Neural progenitor cell (in vitro differentiated cells): ENCODE measurements at regions not wholly inside any gene's neighbourhood (a gene's known extent, or its start where the extent isn't known, plus 50 kb on each side); places are given as distances from the start of the nearest gene placed in this dataset.

Source experiments
- DNase-seq: peaks from one replicate; pipeline ENCODE4 v3.0.0-alpha.2; 2016; ENCODE audit warnings: low spot score
- H2AFZ ChIP-seq: fragments of 200-600 bp; sonication (generic); replicated peaks from 2 replicates; pipeline ENCODE4 v1.6.1; 2016; ENCODE audit warnings: antibody characterized with exemption
- H3F3A ChIP-seq: fragments of 200-600 bp; sonication (generic); 2 replicates; pipeline ENCODE4 v1.6.1; 2016; ENCODE audit warnings: antibody characterized with exemption, low read depth
- H3K27ac ChIP-seq: fragments of 200-600 bp; sonication (generic); 2 replicates; pipeline ENCODE4 v1.5.1; 2016; ENCODE audit warnings: mild to moderate bottlenecking
- H3K27me3 ChIP-seq: fragments of 200-600 bp; sonication (generic); 2 replicates; pipeline ENCODE4 v1.6.1; 2016; ENCODE audit warnings: mild to moderate bottlenecking, moderate library complexity
- H3K36me3 ChIP-seq: fragments of 200-600 bp; sonication (generic); 2 replicates; pipeline ENCODE4 v1.5.1; 2016
- H3K4me1 ChIP-seq: fragments of 200-600 bp; sonication (generic); 2 replicates; pipeline ENCODE4 v1.6.1; 2016; ENCODE audit warnings: mixed run types
- H3K4me2 ChIP-seq: fragments of 200-600 bp; sonication (generic); 2 replicates; pipeline ENCODE4 v1.6.1; 2016
- H3K4me3 ChIP-seq: fragments of 200-600 bp; sonication (generic); 2 replicates; pipeline ENCODE4 v1.5.1; 2016
- H3K79me2 ChIP-seq: fragments of 200-600 bp; sonication (generic); 2 replicates; pipeline ENCODE4 v1.6.1; 2016; ENCODE audit warnings: low read depth
- H3K9ac ChIP-seq: fragments of 200-600 bp; sonication (generic); 2 replicates; pipeline ENCODE4 v1.6.1; 2016
- H3K9me3 ChIP-seq: fragments of 200-600 bp; sonication (generic); 2 replicates; pipeline ENCODE4 v1.5.1; 2016; ENCODE audit warnings: low read depth
- H4K20me1 ChIP-seq: fragments of 200-600 bp; sonication (generic); 2 replicates; pipeline ENCODE4 v1.6.1; 2016; ENCODE audit warnings: low read depth
- H3K27ac Mint-ChIP-seq: 3 replicates; pipeline ENCODE4 v1.8.0; 2021; ENCODE audit warnings: mixed read lengths
- H3K27me3 Mint-ChIP-seq: 2 replicates; pipeline ENCODE4 v1.8.0; 2022; ENCODE audit warnings: low read depth, mild to moderate bottlenecking, inconsistent platforms, moderate library complexity, mixed read lengths; ENCODE audit not compliant: insufficient read depth
- H3K36me3 Mint-ChIP-seq: 3 replicates; pipeline ENCODE4 v1.8.0; 2021; ENCODE audit warnings: mixed read lengths
- H3K4me1 Mint-ChIP-seq: 3 replicates; pipeline ENCODE4 v1.8.0; 2021; ENCODE audit warnings: mixed read lengths
- H3K4me3 Mint-ChIP-seq: 3 replicates; pipeline ENCODE4 v1.8.0; 2021; ENCODE audit warnings: mild to moderate bottlenecking, moderate library complexity, mixed read lengths
- H3K9me3 Mint-ChIP-seq: 3 replicates; pipeline ENCODE4 v1.8.0; 2020; ENCODE audit warnings: mixed read lengths
- CTCF ChIP-seq: fragments of 200-600 bp; sonication (generic); IDR thresholded peaks from 2 replicates; pipeline ENCODE4 v1.5.1; 2017; ENCODE audit warnings: antibody characterized with exemption, mild to moderate bottlenecking
- EZH2 ChIP-seq: fragments of 200-600 bp; sonication (generic); IDR thresholded peaks from 2 replicates; pipeline ENCODE4 v1.6.1; 2017; ENCODE audit warnings: antibody characterized with exemption, mild to moderate bottlenecking, moderate library complexity
- EZH2phosphoT487 ChIP-seq: fragments of 200-600 bp; sonication (generic); IDR thresholded peaks from 2 replicates; pipeline ENCODE4 v1.6.1; 2017; ENCODE audit warnings: antibody characterized with exemption

DNA sequence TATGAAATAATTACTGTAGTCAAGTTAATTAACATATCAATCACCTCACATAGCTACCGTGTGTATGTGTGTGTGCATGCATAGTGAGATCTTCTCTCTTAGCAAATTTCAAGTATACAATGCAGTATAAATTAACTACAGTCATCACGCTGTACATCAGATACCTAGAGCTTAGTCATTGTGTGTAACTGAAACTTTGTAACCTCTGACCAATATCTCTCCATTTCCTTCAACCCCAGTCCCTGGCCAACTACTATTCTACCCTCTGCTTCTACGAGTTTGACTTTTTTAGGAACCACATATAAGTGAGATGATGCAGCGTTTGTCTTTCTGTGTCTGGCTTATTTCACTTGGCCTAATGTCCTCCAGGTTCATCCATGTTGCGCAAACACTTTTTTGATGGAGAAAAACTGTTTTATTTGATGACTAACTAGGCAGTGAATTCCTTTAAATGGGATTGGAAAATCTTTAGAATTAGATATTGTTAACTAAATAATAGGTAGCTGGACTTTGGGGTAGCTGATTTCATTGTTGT lies 459.5 kb downstream of the DHX35 start:
- Histone ChIP-seq H3K4me1 (no peaks in the 10 kb centered on the region), H3K27ac (no peak overlapping the region), H3K79me2 (no peaks in the 10 kb centered on the region), H2AFZ (no peak overlapping the region), H4K20me1 (no peaks in the 10 kb centered on the region), H3K27me3 (no peaks in the 10 kb centered on the region), H3K9ac (no peak overlapping the region), H3K9me3 (no peaks in the 10 kb centered on the region), H3K4me2 (no peak overlapping the region), H3K36me3 (no peaks in the 10 kb centered on the region), H3F3A (no peaks in the 10 kb centered on the region), H3K4me3 (no peak overlapping the region)
- H3K9me3 Mint-ChIP-seq = no peaks in the 10 kb centered on the region
- H3K4me1 Mint-ChIP-seq = no peaks in the 10 kb centered on the region
- no peak for TF ChIP-seq EZH2
- no peak for TF ChIP-seq CTCF
- TF ChIP-seq EZH2phosphoT487 = no peak
- no peaks in the 10 kb centered on the region for H3K36me3 Mint-ChIP-seq
- no peak overlapping the region for H3K27ac Mint-ChIP-seq
- DNase-seq = no peak
- no peaks in the 10 kb centered on the region for H3K27me3 Mint-ChIP-seq
- H3K4me3 Mint-ChIP-seq = no peak overlapping the region

DNA sequence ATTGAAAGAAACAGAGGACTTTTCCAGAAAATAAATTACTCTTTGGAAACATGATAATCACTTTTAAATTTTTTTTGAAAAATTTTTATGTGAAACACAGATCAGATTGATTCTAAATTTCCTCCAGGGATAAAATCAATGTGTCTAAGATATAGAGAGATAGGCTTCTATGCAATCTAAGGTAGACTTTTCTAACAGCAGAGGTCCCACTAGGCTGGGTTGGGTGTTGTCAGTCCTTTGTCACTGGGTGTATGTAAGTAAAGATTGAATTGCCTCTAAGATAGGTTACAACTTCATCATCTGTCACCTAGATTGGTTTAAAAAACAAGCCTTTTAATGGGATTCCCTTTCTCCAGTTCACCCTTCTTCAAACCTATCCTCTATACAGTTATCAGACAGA lies 449.9 kb downstream of the DHX35 start:
- no peaks in the 10 kb centered on the region for H3K27me3 ChIP-seq
- H3K4me1 ChIP-seq = no peaks in the 10 kb centered on the region
- H3K27ac ChIP-seq = no peak overlapping the region
- Mint-ChIP-seq H3K4me3 (no peak overlapping the region), H3K27me3 (no peaks in the 10 kb centered on the region), H3K36me3 (no peaks in the 10 kb centered on the region), H3K4me1 (no peaks in the 10 kb centered on the region), H3K9me3 (no peaks in the 10 kb centered on the region), H3K27ac (no peak overlapping the region)
- H4K20me1 ChIP-seq = no peaks in the 10 kb centered on the region
- no peak overlapping the region for H3K9ac ChIP-seq
- H3K9me3 ChIP-seq = no peaks in the 10 kb centered on the region
- no peaks in the 10 kb centered on the region for H3K79me2 ChIP-seq
- no peak overlapping the region for H3K4me3 ChIP-seq
- DNase-seq = no peak
- no peaks in the 10 kb centered on the region for H3K36me3 ChIP-seq
- H2AFZ ChIP-seq = no peak overlapping the region
- TF ChIP-seq EZH2 = no peak
- TF ChIP-seq CTCF = no peak
- TF ChIP-seq EZH2phosphoT487 = no peak
- H3K4me2 ChIP-seq = no peak overlapping the region
- H3F3A ChIP-seq = no peaks in the 10 kb centered on the region

GRCh38 chr20:39399463-39399862 lies 437.3 kb downstream of the DHX35 start:
- no peaks in the 10 kb centered on the region for H3K27me3 ChIP-seq
- Mint-ChIP-seq H3K27me3 (peaks cover 6% of the 10 kb centered on the region), H3K4me1 (peaks cover 12% of the 10 kb centered on the region)

More at GRCh38 chr20:39399463-39399862, 437.3 kb downstream of the DHX35 start:
- DNase-seq = no peak
- no peak overlapping the region for H2AFZ ChIP-seq
- H3K9me3 Mint-ChIP-seq = no peaks in the 10 kb centered on the region
- H3K27ac Mint-ChIP-seq = no peak overlapping the region
- H3K27ac ChIP-seq = no peak overlapping the region
- TF ChIP-seq CTCF = no peak
- no peak for TF ChIP-seq EZH2phosphoT487
- TF ChIP-seq EZH2 = no peak
- H3K79me2 ChIP-seq = no peaks in the 10 kb centered on the region
- H3K4me3 ChIP-seq = no peak overlapping the region
- H3K4me1 ChIP-seq = peaks cover 20% of the 10 kb centered on the region
- H3K4me2 ChIP-seq = no peak overlapping the region
- peaks cover 10% of the 10 kb centered on the region for H3F3A ChIP-seq
- H3K36me3 Mint-ChIP-seq = no peaks in the 10 kb centered on the region
- H3K9me3 ChIP-seq = no peaks in the 10 kb centered on the region
- no peak overlapping the region for H3K4me3 Mint-ChIP-seq
- no peak overlapping the region for H3K9ac ChIP-seq
- no peaks in the 10 kb centered on the region for H3K36me3 ChIP-seq
- no peaks in the 10 kb centered on the region for H4K20me1 ChIP-seq
